ENCODE measurements at regions not wholly inside any gene's neighbourhood (a gene's known extent, or its start where the extent isn't known, plus 50 kb on each side); places are given as distances from the start of the nearest gene placed in this dataset.
"Not testable (repeated sequence)": the region's sequence is repeated elsewhere in the genome, so short reads cannot be mapped to it uniquely, and the experiment has no call there.

- 50 to 53% methylated on average over 3 of the region's 3 CpGs for WGBS, 2 donors
- Histone ChIP-seq H3K36me3 (ENCODE audit: low read depth, missing control alignments) (no peaks in the 10 kb centered on the region), H3K27me3 (no peaks in the 10 kb centered on the region), H3K9me3 (no peaks in the 10 kb centered on the region), H3K4me1 (no peaks in the 10 kb centered on the region), H3K27ac (no peak overlapping the region), H3K4me3 (no peak overlapping the region)
- no peak for DNase-seq
- intact Hi-C loops (cut with DNase I; ENCODE audit: low total_unique reads) = no loop called here
- TF ChIP-seq POLR2A (IDR thresholded peaks at IDR 0.05) = no peak
- TF ChIP-seq, protein P1, sequence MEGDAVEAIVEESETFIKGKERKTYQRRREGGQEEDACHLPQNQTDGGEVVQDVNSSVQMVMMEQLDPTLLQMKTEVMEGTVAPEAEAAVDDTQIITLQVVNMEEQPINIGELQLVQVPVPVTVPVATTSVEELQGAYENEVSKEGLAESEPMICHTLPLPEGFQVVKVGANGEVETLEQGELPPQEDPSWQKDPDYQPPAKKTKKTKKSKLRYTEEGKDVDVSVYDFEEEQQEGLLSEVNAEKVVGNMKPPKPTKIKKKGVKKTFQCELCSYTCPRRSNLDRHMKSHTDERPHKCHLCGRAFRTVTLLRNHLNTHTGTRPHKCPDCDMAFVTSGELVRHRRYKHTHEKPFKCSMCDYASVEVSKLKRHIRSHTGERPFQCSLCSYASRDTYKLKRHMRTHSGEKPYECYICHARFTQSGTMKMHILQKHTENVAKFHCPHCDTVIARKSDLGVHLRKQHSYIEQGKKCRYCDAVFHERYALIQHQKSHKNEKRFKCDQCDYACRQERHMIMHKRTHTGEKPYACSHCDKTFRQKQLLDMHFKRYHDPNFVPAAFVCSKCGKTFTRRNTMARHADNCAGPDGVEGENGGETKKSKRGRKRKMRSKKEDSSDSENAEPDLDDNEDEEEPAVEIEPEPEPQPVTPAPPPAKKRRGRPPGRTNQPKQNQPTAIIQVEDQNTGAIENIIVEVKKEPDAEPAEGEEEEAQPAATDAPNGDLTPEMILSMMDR (IDR thresholded peaks at IDR 0.05) = no peak
These were observed 609.0 kb upstream of the CELF4 start for GRCh38 chr18:38174594-38174993.

- intact Hi-C loops (cut with DNase I; ENCODE audit: low total_unique reads) = no loop called here
- TF ChIP-seq, protein P1 (IDR thresholded peaks at IDR 0.05) = no peak
- TF ChIP-seq POLR2A (IDR thresholded peaks at IDR 0.05) = no peak
- H3K4me3 ChIP-seq = no peak overlapping the region
- no peaks in the 10 kb centered on the region for H3K9me3 ChIP-seq
- DNase-seq = no peak
- no peaks in the 10 kb centered on the region for H3K4me1 ChIP-seq
- H3K27me3 ChIP-seq = no peaks in the 10 kb centered on the region
- H3K27ac ChIP-seq = no peak overlapping the region
- H3K36me3 ChIP-seq (ENCODE audit: low read depth, missing control alignments) = no peaks in the 10 kb centered on the region
- WGBS, 2 donors = 98 to 100% methylated on average over 1 of the region's 1 CpG
These were observed 608.6 kb upstream of the CELF4 start for GRCh38 chr18:38174173-38174572.

- no peaks in the 10 kb centered on the region for H3K9me3 ChIP-seq
- no peak for DNase-seq
- H3K27me3 ChIP-seq = no peaks in the 10 kb centered on the region
- intact Hi-C loops (cut with DNase I; ENCODE audit: low total_unique reads) = no loop called here
- no peak overlapping the region for H3K27ac ChIP-seq
- H3K4me3 ChIP-seq = no peak overlapping the region
- no peak for TF ChIP-seq POLR2A (IDR thresholded peaks at IDR 0.05)
- TF ChIP-seq, protein P1 (IDR thresholded peaks at IDR 0.05) = no peak
- H3K36me3 ChIP-seq (ENCODE audit: low read depth, missing control alignments) = no peaks in the 10 kb centered on the region
- no peaks in the 10 kb centered on the region for H3K4me1 ChIP-seq
These were observed 605.2 kb upstream of the CELF4 start for GRCh38 chr18:38170845-38171244.

- TF ChIP-seq, protein P1 (IDR thresholded peaks at IDR 0.05) = no peak
- no peak for TF ChIP-seq POLR2A (IDR thresholded peaks at IDR 0.05)
- Histone ChIP-seq H3K4me3 (no peak overlapping the region), H3K4me1 (no peaks in the 10 kb centered on the region), H3K36me3 (ENCODE audit: low read depth, missing control alignments) (no peaks in the 10 kb centered on the region), H3K27ac (no peak overlapping the region), H3K27me3 (no peaks in the 10 kb centered on the region), H3K9me3 (no peaks in the 10 kb centered on the region)
- 86 to 89% methylated on average over 2 of the region's 2 CpGs for WGBS, 2 donors
- intact Hi-C loops (cut with DNase I; ENCODE audit: low total_unique reads) = no loop called here
- DNase-seq = no peak
These were observed 602.0 kb upstream of the CELF4 start for GRCh38 chr18:38167623-38168022.

GRCh38 chr18:38153116-38153515 is 587.5 kb upstream of the CELF4 start:
- intact Hi-C loops (cut with DNase I; ENCODE audit: low total_unique reads); H3K4me3 ChIP-seq; H3K36me3 ChIP-seq (ENCODE audit: low read depth, missing control alignments); H3K9me3 ChIP-seq; H3K27ac ChIP-seq; H3K4me1 ChIP-seq; DNase-seq; H3K27me3 ChIP-seq: not testable (repeated sequence)

Measured in testis (tissue), 2 donors.